ENCODE measurements at regions not wholly inside any gene's neighbourhood (a gene's known extent, or its start where the extent isn't known, plus 50 kb on each side); places are given as distances from the start of the nearest gene placed in this dataset.

GRCh38 chr10:7084280-7085005, 326.4 kb downstream of the SFMBT2 start:
- TF ChIP-seq, protein P1, sequence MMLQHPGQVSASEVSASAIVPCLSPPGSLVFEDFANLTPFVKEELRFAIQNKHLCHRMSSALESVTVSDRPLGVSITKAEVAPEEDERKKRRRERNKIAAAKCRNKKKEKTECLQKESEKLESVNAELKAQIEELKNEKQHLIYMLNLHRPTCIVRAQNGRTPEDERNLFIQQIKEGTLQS (CRISPR knock-in tag; IDR thresholded peaks at IDR 0.05): no peak
- TF ChIP-seq STAG1 (CRISPR knock-in tag; IDR thresholded peaks at IDR 0.05): no peak
- TF ChIP-seq, protein P2, sequence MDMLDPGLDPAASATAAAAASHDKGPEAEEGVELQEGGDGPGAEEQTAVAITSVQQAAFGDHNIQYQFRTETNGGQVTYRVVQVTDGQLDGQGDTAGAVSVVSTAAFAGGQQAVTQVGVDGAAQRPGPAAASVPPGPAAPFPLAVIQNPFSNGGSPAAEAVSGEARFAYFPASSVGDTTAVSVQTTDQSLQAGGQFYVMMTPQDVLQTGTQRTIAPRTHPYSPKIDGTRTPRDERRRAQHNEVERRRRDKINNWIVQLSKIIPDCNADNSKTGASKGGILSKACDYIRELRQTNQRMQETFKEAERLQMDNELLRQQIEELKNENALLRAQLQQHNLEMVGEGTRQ (IDR thresholded peaks at IDR 0.05; ENCODE audit: low read depth, low read length): no peak
- TF ChIP-seq, protein P2 (CRISPR knock-in tag; IDR thresholded peaks at IDR 0.05; ENCODE audit: borderline replicate concordance): no peak
- TF ChIP-seq PAF1 (CRISPR knock-in tag; IDR thresholded peaks at IDR 0.05): no peak
- no peak for TF ChIP-seq BORCS8-MEF2B (CRISPR knock-in tag; IDR thresholded peaks at IDR 0.05)
- TF ChIP-seq ZNF138 (CRISPR knock-in tag; IDR thresholded peaks at IDR 0.05; ENCODE audit: low read depth): no peak
- TF ChIP-seq HMGXB4 (CRISPR knock-in tag; IDR thresholded peaks at IDR 0.05; ENCODE audit: borderline replicate concordance in 1 of 2, low read depth in 1 of 2): no peak
- no peak for TF ChIP-seq UBTF (CRISPR knock-in tag; IDR thresholded peaks at IDR 0.05)
- TF ChIP-seq, protein P3, sequence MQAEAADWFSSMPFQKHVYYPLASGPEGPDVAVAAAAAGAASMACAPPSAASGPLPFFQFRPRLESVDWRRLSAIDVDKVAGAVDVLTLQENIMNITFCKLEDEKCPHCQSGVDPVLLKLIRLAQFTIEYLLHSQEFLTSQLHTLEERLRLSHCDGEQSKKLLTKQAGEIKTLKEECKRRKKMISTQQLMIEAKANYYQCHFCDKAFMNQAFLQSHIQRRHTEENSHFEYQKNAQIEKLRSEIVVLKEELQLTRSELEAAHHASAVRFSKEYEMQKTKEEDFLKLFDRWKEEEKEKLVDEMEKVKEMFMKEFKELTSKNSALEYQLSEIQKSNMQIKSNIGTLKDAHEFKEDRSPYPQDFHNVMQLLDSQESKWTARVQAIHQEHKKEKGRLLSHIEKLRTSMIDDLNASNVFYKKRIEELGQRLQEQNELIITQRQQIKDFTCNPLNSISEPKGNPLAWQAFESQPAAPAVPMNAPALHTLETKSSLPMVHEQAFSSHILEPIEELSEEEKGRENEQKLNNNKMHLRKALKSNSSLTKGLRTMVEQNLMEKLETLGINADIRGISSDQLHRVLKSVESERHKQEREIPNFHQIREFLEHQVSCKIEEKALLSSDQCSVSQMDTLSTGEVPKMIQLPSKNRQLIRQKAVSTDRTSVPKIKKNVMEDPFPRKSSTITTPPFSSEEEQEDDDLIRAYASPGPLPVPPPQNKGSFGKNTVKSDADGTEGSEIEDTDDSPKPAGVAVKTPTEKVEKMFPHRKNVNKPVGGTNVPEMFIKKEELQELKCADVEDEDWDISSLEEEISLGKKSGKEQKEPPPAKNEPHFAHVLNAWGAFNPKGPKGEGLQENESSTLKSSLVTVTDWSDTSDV (CRISPR knock-in tag; IDR thresholded peaks at IDR 0.05): no peak
- no peak for TF ChIP-seq SP2 (CRISPR knock-in tag; IDR thresholded peaks at IDR 0.05)
- no peak for TF ChIP-seq KLF12 (CRISPR knock-in tag; IDR thresholded peaks at IDR 0.05; ENCODE audit: borderline replicate concordance)
- no peak for TF ChIP-seq DPF2 (CRISPR knock-in tag; IDR thresholded peaks at IDR 0.05; ENCODE audit: borderline replicate concordance, low read depth)
